A673 (cell line): ENCODE measurements at regions not wholly inside any gene's neighbourhood (a gene's known extent, or its start where the extent isn't known, plus 50 kb on each side); places are given as distances from the start of the nearest gene placed in this dataset.

ENCODE experiments used
- BruUV-seq: library from RNA; stranded (reverse); fragments of 400-500 nt; replicated peaks from 2 replicates; lab custom pipeline; 2021; lab: Mats Ljungman, UMichigan
- CTCF ChIA-PET: fragments of 300-600 bp; sonication (Branson Sonifier 250); formaldehyde crosslinking; loops from one replicate; lab custom pipeline; 2022; ENCODE audit warnings: antibody characterized with exemption; lab: Charles Lee
- POLR2A ChIA-PET: fragments of 300-600 bp; sonication (Branson Sonifier 250); formaldehyde crosslinking; loops from one replicate; lab custom pipeline; 2022; ENCODE audit warnings: antibody characterized with exemption; ENCODE audit not compliant: low non-redundant PET; lab: Charles Lee
- DNase-seq: peaks from one replicate; pipeline ENCODE4 v3.0.0-alpha.2; 2015; ENCODE audit warnings: low spot score
- H3K27ac ChIP-seq: fragments of 200-600 bp; sonication (generic); 2 replicates; pipeline ENCODE4 v1.5.1; 2016; ENCODE audit warnings: mixed run types, low read depth, mild to moderate bottlenecking, mixed read lengths, antibody characterized with exemption, low read length; ENCODE audit not compliant: poor library complexity, severe bottlenecking
- H3K27me3 ChIP-seq: fragments of 200-600 bp; sonication (generic); replicated peaks from 2 replicates; pipeline ENCODE4 v1.6.1; 2017; ENCODE audit warnings: mixed run types, low read depth, mild to moderate bottlenecking, mixed read lengths, antibody characterized with exemption, low read length; ENCODE audit not compliant: insufficient read depth, poor library complexity
- H3K36me3 ChIP-seq: fragments of 200-600 bp; sonication (generic); 2 replicates; pipeline ENCODE4 v1.6.1; 2016; ENCODE audit warnings: mixed run types, mild to moderate bottlenecking, mixed read lengths, antibody characterized with exemption, low read length; ENCODE audit not compliant: insufficient read depth, poor library complexity, severe bottlenecking
- H3K4me1 ChIP-seq: fragments of 200-600 bp; sonication (generic); 2 replicates; pipeline ENCODE4 v1.6.1; 2017; ENCODE audit warnings: mixed run types, mild to moderate bottlenecking, mixed read lengths, antibody characterized with exemption, low read length; ENCODE audit not compliant: insufficient read depth, poor library complexity, severe bottlenecking
- H3K4me3 ChIP-seq: fragments of 200-600 bp; sonication (generic); 2 replicates; pipeline ENCODE4 v1.5.1; 2016; ENCODE audit warnings: low read depth, mixed run types, mild to moderate bottlenecking, mixed read lengths, low read length; ENCODE audit not compliant: poor library complexity, severe bottlenecking
- H3K9me3 ChIP-seq: fragments of 200-600 bp; sonication (generic); 2 replicates; pipeline ENCODE4 v1.6.1; 2016; ENCODE audit warnings: mixed run types, low read depth, mild to moderate bottlenecking, mixed read lengths, antibody characterized with exemption, low read length; ENCODE audit not compliant: poor library complexity, severe bottlenecking
- EZH2 ChIP-seq: fragments of 200-600 bp; sonication (generic); IDR thresholded peaks from 2 replicates; pipeline ENCODE4 v1.6.1; 2017; ENCODE audit warnings: borderline replicate concordance, low read depth, mild to moderate bottlenecking, mixed read lengths, antibody characterized with exemption, low read length; ENCODE audit not compliant: poor library complexity, severe bottlenecking
- intact Hi-C: fragments of 100-400 bp; cut with micrococcal nuclease; formaldehyde crosslinking; loops from one replicate; pipeline ENCODE4 v1.10.0; 2022; ENCODE audit not compliant: unreplicated experiment
- TF ChIP-seq, protein P1 (sequence below): fragments of 300-800, 200-600 bp; sonication (generic); conservative IDR thresholded peaks from 2 replicates; pipeline ENCODE4 v1.5.1; 2017; ENCODE audit warnings: low read depth, mild to moderate bottlenecking, antibody characterized with exemption, low read length, moderate library complexity, mixed read lengths

DNA sequence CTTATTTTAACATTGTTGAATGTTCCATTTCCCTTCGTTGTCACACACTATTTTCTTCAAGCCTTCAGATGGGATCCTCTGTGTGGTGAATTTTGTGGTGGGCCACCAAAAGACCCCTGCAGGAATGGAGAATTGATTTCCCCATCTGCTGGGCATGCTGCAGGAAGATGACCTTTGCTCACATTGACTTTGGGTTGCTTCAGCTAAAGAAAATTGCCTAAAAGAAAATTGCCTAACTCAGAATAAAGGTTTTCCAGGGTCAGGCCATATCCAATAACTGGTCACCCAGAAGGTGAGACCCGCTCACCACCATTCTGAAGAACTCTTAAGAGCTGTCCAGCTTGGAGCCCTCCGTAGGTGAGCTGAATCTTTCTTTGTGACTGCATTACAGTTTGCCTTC, 192.5 kb downstream of the CDH7 start:
- Histone ChIP-seq H3K4me3 (no peak overlapping the region), H3K27ac (peak overlapping the region; percentile 46), H3K9me3 (no peaks in the 10 kb centered on the region), H3K36me3 (no peaks in the 10 kb centered on the region), H3K4me1 (peaks cover 39% of the 10 kb centered on the region), H3K27me3 (no peaks in the 10 kb centered on the region)
- BruUV-seq = no TSS peak
- ChIA-PET POLR2A (no interaction called here), CTCF (no interaction called here)
- TF ChIP-seq, protein P1, sequence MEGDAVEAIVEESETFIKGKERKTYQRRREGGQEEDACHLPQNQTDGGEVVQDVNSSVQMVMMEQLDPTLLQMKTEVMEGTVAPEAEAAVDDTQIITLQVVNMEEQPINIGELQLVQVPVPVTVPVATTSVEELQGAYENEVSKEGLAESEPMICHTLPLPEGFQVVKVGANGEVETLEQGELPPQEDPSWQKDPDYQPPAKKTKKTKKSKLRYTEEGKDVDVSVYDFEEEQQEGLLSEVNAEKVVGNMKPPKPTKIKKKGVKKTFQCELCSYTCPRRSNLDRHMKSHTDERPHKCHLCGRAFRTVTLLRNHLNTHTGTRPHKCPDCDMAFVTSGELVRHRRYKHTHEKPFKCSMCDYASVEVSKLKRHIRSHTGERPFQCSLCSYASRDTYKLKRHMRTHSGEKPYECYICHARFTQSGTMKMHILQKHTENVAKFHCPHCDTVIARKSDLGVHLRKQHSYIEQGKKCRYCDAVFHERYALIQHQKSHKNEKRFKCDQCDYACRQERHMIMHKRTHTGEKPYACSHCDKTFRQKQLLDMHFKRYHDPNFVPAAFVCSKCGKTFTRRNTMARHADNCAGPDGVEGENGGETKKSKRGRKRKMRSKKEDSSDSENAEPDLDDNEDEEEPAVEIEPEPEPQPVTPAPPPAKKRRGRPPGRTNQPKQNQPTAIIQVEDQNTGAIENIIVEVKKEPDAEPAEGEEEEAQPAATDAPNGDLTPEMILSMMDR = no peak
- no peak for TF ChIP-seq EZH2
- intact Hi-C loops = loop anchor here (5.0 kb wide), 1 partner anchor 44 kb away; no protein-coding TSS in a partner anchor
- no peak for DNase-seq

DNA sequence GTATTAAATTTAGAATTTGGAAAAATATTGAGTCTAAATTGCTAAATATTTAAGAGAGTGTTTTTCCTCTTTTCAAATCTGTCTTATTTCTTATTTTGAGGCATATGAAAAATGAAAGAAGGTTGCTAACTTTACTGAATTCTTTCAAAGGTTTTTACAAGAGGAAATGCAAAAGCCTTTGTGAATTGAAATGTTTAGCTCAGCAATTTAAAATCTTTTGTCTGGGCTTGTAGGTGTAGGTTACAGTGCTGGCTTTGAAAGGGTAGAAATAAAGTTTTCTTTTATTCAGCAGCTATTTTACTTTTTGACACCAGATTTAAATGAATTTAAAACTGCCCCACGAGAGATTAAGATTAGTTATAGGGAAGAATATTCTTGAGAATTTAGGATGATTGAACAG, 192.0 kb downstream of the CDH7 start:
- Histone ChIP-seq H3K4me1 (peaks cover 34% of the 10 kb centered on the region), H3K27ac (peak overlapping the region; percentile 46), H3K9me3 (no peaks in the 10 kb centered on the region), H3K36me3 (no peaks in the 10 kb centered on the region), H3K4me3 (no peak overlapping the region), H3K27me3 (no peaks in the 10 kb centered on the region)
- intact Hi-C loops = loop anchor here (5.0 kb wide), 1 partner anchor 44 kb away; no protein-coding TSS in a partner anchor
- peak; percentile 41 for DNase-seq
- BruUV-seq = no TSS peak
- TF ChIP-seq, protein P1 = no peak
- no peak for TF ChIP-seq EZH2
- ChIA-PET CTCF (interaction anchor here (0.6 kb wide), 1 partner anchor 548 kb away, joined by 3 read pairs; no protein-coding TSS in a partner anchor), POLR2A (no interaction called here)

DNA sequence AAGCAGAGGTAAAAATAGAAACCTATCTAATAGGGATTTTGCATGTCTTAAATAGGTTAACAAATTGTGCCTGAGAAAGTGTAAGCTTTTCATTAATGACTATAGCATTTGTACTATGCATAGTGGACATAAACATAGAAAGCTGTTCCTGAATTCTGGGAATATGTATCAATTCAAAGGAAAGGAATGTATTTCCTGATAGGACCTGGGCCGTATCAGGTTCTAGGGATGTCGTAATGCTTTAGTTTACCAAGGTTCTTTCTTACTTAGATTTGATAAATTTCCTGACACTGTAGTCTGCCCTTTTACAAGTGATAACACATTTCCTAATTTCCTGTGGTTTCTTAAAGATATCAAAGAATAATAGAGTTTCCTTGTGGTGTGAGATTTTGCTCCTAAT, 191.3 kb downstream of the CDH7 start:
- no peaks in the 10 kb centered on the region for H3K9me3 ChIP-seq
- H3K27me3 ChIP-seq = no peaks in the 10 kb centered on the region
- BruUV-seq = no TSS peak
- CTCF ChIA-PET = no interaction called here
- TF ChIP-seq, protein P1 = no peak
- no peak for TF ChIP-seq EZH2
- no peaks in the 10 kb centered on the region for H3K36me3 ChIP-seq
- H3K27ac ChIP-seq = no peak overlapping the region
- POLR2A ChIA-PET = no interaction called here
- intact Hi-C loops = loop anchor here (5.0 kb wide), 1 partner anchor 45 kb away; no protein-coding TSS in a partner anchor
- H3K4me1 ChIP-seq = peaks cover 34% of the 10 kb centered on the region
- peak; percentile 21 for DNase-seq
- H3K4me3 ChIP-seq = no peak overlapping the region
